ENCODE measurements at regions not wholly inside any gene's neighbourhood (a gene's known extent, or its start where the extent isn't known, plus 50 kb on each side); places are given as distances from the start of the nearest gene placed in this dataset.

- Histone ChIP-seq H3K4me1 (no peaks in the 10 kb centered on the region), H3K36me3 (ENCODE audit: control insufficient read depth, insufficient read depth, low read length) (no peaks in the 10 kb centered on the region), H2AFZ (no peak overlapping the region), H3K27ac (no peak overlapping the region), H3K4me2 (ENCODE audit: low read length) (no peak overlapping the region), H3K9me3 (ENCODE audit: control insufficient read depth, low read length) (no peaks in the 10 kb centered on the region), H3K4me3 (ENCODE audit: low read depth, low read length) (no peak overlapping the region), H3K79me2 (no peaks in the 10 kb centered on the region), H3K9ac (no peak overlapping the region), H3K27me3 (ENCODE audit: control insufficient read depth, insufficient read depth, low read length) (no peaks in the 10 kb centered on the region)
- TF ChIP-seq CTCF (IDR thresholded peaks at IDR 0.05) = no peak
Measured at GRCh38 chr14:28059254-28059653, 707.3 kb upstream of the FOXG1 start.

DNA sequence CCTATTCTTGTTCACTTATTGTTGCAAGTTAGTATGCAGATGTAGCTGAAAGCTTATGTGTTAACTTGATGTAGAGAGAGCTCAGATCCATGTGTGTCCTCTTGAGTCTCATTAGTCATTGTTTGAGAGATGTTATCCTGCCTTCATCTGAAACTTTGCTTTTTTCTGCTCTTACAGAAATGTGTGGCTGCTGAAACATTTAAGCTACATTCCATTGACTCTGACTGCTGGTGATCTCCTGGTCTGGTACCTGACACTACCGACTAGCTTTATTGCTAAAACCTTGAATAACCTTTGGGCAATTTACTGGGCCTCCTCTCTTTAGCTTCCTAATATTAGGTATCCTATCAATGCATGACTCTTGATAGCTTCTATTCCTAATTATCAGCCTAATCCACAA, 705.6 kb upstream of the FOXG1 start:
- Histone ChIP-seq H3K4me2 (ENCODE audit: low read length) (no peak overlapping the region), H3K27me3 (ENCODE audit: control insufficient read depth, insufficient read depth, low read length) (no peaks in the 10 kb centered on the region), H3K9me3 (ENCODE audit: control insufficient read depth, low read length) (no peaks in the 10 kb centered on the region), H3K4me3 (ENCODE audit: low read depth, low read length) (no peak overlapping the region), H3K9ac (no peak overlapping the region), H3K36me3 (ENCODE audit: control insufficient read depth, insufficient read depth, low read length) (no peaks in the 10 kb centered on the region), H3K4me1 (no peaks in the 10 kb centered on the region), H2AFZ (no peak overlapping the region), H3K79me2 (no peaks in the 10 kb centered on the region), H3K27ac (no peak overlapping the region)
- TF ChIP-seq CTCF (IDR thresholded peaks at IDR 0.05) = no peak

- no peaks in the 10 kb centered on the region for H3K4me1 ChIP-seq
- H3K4me3 ChIP-seq (ENCODE audit: low read depth, low read length) = no peak overlapping the region
- no peaks in the 10 kb centered on the region for H3K36me3 ChIP-seq (ENCODE audit: control insufficient read depth, insufficient read depth, low read length)
- no peaks in the 10 kb centered on the region for H3K9me3 ChIP-seq (ENCODE audit: control insufficient read depth, low read length)
- H3K79me2 ChIP-seq = no peaks in the 10 kb centered on the region
- H3K27ac ChIP-seq = no peak overlapping the region
- TF ChIP-seq CTCF (IDR thresholded peaks at IDR 0.05) = no peak
- no peaks in the 10 kb centered on the region for H3K27me3 ChIP-seq (ENCODE audit: control insufficient read depth, insufficient read depth, low read length)
- no peak overlapping the region for H3K9ac ChIP-seq
- H2AFZ ChIP-seq = no peak overlapping the region
- no peak overlapping the region for H3K4me2 ChIP-seq (ENCODE audit: low read length)
Measured at GRCh38 chr14:28077021-28077420, 689.6 kb upstream of the FOXG1 start.

DNA sequence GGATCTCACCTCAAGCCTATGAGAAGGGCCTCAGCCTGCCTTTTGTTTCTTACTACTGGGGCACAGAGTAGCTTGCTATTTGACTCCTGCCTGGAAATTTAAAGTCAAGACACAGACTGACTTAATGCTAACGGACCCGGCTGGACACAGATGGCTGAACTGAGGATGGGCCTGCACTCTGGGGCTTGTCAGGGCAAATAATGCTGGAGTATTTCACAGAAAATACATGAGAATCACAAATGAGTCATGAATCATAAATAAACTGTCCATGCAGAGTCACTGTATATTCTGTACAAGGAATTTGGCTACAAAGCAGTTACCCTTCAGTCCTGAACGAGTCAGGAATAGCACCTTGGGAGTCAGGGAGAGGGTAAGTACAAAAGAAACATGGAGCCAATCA, 683.2 kb upstream of the FOXG1 start:
- H3K4me1 ChIP-seq = no peaks in the 10 kb centered on the region

More for the DNA sequence above, 683.2 kb upstream of the FOXG1 start:
- no peaks in the 10 kb centered on the region for H3K79me2 ChIP-seq
- H3K4me2 ChIP-seq (ENCODE audit: low read length) = no peak overlapping the region
- no peaks in the 10 kb centered on the region for H3K9me3 ChIP-seq (ENCODE audit: control insufficient read depth, low read length)
- H3K4me3 ChIP-seq (ENCODE audit: low read depth, low read length) = no peak overlapping the region
- H3K36me3 ChIP-seq (ENCODE audit: control insufficient read depth, insufficient read depth, low read length) = no peaks in the 10 kb centered on the region
- H3K27me3 ChIP-seq (ENCODE audit: control insufficient read depth, insufficient read depth, low read length) = no peaks in the 10 kb centered on the region
- H3K27ac ChIP-seq = no peak overlapping the region
- H3K9ac ChIP-seq = no peak overlapping the region
- no peak overlapping the region for H2AFZ ChIP-seq
- no peak for TF ChIP-seq CTCF (IDR thresholded peaks at IDR 0.05)

Measured in parathyroid adenoma (tissue), 2 donors.